Left ventricle myocardium inferior (tissue), 1 donor: ENCODE measurements at regions not wholly inside any gene's neighbourhood (a gene's known extent, or its start where the extent isn't known, plus 50 kb on each side); places are given as distances from the start of the nearest gene placed in this dataset.
"Not testable (repeated sequence)": the region's sequence is repeated elsewhere in the genome, so short reads cannot be mapped to it uniquely, and the experiment has no call there.

Experiments
- DNase-seq: peaks from one replicate; pipeline ENCODE4 v3.0.0-alpha.2; 2020
- H3K27ac ChIP-seq: fragments of 200-600 bp; replicated peaks from 2 replicates; pipeline ENCODE4 v1.8.0; 2021
- H3K27me3 ChIP-seq: fragments of 200-600 bp; 2 replicates; pipeline ENCODE4 v1.8.0; 2021; ENCODE audit warnings: low read depth
- H3K36me3 ChIP-seq: fragments of 200-600 bp; 2 replicates; pipeline ENCODE4 v1.8.0; 2021
- H3K4me1 ChIP-seq: fragments of 200-600 bp; 2 replicates; pipeline ENCODE4 v1.8.0; 2021
- H3K4me3 ChIP-seq: fragments of 200-600 bp; 2 replicates; pipeline ENCODE4 v1.8.0; 2021; ENCODE audit warnings: mild to moderate bottlenecking, moderate library complexity
- H3K9me3 ChIP-seq: fragments of 200-600 bp; replicated peaks from 2 replicates; pipeline ENCODE4 v1.8.0; 2021
- CTCF ChIP-seq: fragments of 200-600 bp; IDR thresholded peaks from 2 replicates; pipeline ENCODE4 v1.8.0; 2021; ENCODE audit warnings: antibody characterized with exemption, mild to moderate bottlenecking, borderline replicate concordance
- intact Hi-C: fragments of 100-400 bp; cut with micrococcal nuclease; formaldehyde crosslinking; loops from one replicate; pipeline ENCODE4 v1.11.0; 2022
- donor health status: DM: no; HTN: yes; CAD: no; lungs with severe emphysema.

GRCh38 chr1:68717330-68717729 lies 220.4 kb upstream of the DEPDC1 start:
- Histone ChIP-seq H3K36me3 (no peaks in the 10 kb centered on the region), H3K27me3 (no peaks in the 10 kb centered on the region), H3K4me1 (peaks cover 3% of the 10 kb centered on the region), H3K27ac (no peak overlapping the region), H3K4me3 (no peak overlapping the region), H3K9me3 (peaks cover 17% of the 10 kb centered on the region)
- no peak for DNase-seq
- no peak for TF ChIP-seq CTCF
- intact Hi-C loops: no loop called here

DNA sequence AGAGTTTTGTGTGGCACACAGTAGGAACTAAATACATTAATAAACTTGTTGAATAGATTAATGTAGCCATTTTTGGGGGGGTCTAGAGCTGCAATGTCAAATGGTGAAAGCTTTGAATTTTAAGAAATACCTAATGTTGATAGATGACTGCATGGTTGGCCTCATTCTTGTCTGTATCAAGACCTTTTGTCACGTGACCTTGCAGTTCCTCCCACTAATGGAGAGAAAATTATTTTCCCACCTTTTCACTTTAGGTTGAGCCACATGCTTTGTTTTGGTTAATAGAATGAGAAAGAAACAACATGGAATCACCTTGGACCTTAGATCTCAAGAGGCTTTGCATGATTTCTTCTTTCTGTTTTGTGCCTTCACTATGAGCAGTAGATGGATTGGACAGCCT lies 223.6 kb upstream of the DEPDC1 start:
- H3K27ac ChIP-seq: no peak overlapping the region
- H3K4me1 ChIP-seq: peaks cover 21% of the 10 kb centered on the region
- H3K4me3 ChIP-seq: no peak overlapping the region
- intact Hi-C loops: no loop called here
- no peaks in the 10 kb centered on the region for H3K27me3 ChIP-seq
- no peaks in the 10 kb centered on the region for H3K36me3 ChIP-seq
- H3K9me3 ChIP-seq: peaks cover 17% of the 10 kb centered on the region
- DNase-seq: no peak
- TF ChIP-seq CTCF: no peak

GRCh38 chr1:68723791-68724190 lies 226.9 kb upstream of the DEPDC1 start:
- no peak for TF ChIP-seq CTCF
- H3K4me1 ChIP-seq: peaks cover 24% of the 10 kb centered on the region
- H3K27me3 ChIP-seq: no peaks in the 10 kb centered on the region
- H3K36me3 ChIP-seq: no peaks in the 10 kb centered on the region
- H3K27ac ChIP-seq: peak overlapping the region; percentile 58
- intact Hi-C loops: no loop called here
- DNase-seq: no peak
- no peak overlapping the region for H3K4me3 ChIP-seq
- peaks cover 15% of the 10 kb centered on the region for H3K9me3 ChIP-seq

DNA sequence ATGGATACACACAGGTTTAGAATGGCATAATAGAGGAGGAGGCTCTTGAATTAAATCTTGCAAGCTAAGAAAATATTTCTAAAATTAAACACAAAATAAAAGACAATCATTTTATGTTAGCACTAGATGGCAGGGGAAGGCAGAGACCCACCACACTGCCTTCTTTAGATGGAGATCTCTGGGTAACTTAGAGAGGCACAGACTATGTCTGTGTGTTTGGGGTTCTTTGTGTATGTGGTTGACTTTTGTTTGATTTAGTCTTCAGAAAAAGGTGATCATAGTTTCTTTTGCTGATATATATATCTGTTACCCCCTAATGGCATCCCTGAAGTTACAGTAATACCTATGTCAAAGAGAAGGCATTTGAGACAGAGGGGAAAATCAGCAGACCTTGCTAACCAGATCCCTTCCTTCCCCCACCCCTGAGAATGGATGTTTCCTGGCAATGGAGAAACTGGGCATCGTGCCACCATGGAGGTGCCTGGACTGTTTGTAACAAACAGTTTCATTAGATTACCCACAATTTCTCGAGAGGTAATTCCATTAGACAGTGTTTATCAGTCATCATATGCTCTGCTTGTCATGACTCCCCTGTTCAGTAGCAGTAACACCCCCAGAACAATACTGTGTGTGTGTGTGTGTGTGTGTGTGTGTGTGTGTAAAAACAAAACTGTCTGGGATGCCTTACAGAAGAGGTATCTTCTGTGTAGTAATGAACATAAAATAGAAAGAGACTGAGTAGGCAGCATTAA lies 228.3 kb upstream of the DEPDC1 start:
- peak overlapping the region; percentile 58 for H3K27ac ChIP-seq

DNA sequence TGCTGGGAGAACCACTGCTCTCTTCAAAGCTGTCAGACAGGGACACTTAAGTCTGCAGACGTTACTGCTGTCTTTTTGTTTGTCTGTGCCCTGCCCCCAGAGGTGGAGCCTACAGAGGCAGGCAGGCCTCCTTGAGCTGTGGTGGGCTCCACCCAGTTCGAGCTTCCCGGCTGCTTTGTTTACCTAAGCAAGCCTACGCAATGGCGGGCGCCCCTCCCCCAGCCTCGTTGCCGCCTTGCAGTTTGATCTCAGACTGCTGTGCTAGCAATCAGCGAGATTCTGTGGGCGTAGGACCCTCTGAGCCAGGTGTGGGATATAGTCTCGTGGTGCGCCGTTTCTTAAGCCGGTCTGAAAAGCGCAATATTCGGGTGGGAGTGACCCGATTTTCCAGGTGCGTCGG lies 242.6 kb upstream of the DEPDC1 start:
- H3K36me3 ChIP-seq, H3K27ac ChIP-seq, DNase-seq, H3K27me3 ChIP-seq, intact Hi-C loops, H3K9me3 ChIP-seq, H3K4me1 ChIP-seq, H3K4me3 ChIP-seq: not testable (repeated sequence)

More for the DNA sequence above, 228.3 kb upstream of the DEPDC1 start:
- Histone ChIP-seq H3K9me3 (peaks cover 1% of the 10 kb centered on the region), H3K4me1 (peaks cover 24% of the 10 kb centered on the region), H3K27me3 (no peaks in the 10 kb centered on the region), H3K4me3 (no peak overlapping the region), H3K36me3 (no peaks in the 10 kb centered on the region)
- peak; percentile 77 for DNase-seq
- TF ChIP-seq CTCF: no peak
- intact Hi-C loops: no loop called here

GRCh38 chr1:68745011-68745410 lies 248.1 kb upstream of the DEPDC1 start:
- no peaks in the 10 kb centered on the region for H3K36me3 ChIP-seq
- no peak for DNase-seq
- no peak overlapping the region for H3K27ac ChIP-seq
- H3K4me3 ChIP-seq: no peak overlapping the region
- H3K9me3 ChIP-seq: peaks cover 7% of the 10 kb centered on the region
- H3K4me1 ChIP-seq: no peaks in the 10 kb centered on the region
- no peaks in the 10 kb centered on the region for H3K27me3 ChIP-seq
- intact Hi-C loops: no loop called here
- no peak for TF ChIP-seq CTCF
